Gastroesophageal sphincter (tissue), 4 donors: ENCODE measurements at regions not wholly inside any gene's neighbourhood (a gene's known extent, or its start where the extent isn't known, plus 50 kb on each side); places are given as distances from the start of the nearest gene placed in this dataset.

Experiments used
- ATAC-seq: fragments of 150-250 bp; one replicate; pipeline ENCODE4 v1.9.1; 2016; ENCODE audit warnings: mild to moderate bottlenecking, moderate library complexity
- H3K27ac ChIP-seq, 4 donors: fragments of 200-600 bp; sonication (generic) in 3 of 4; 1 replicate in 3 of 4; 2 replicates in 1 of 4; pipeline ENCODE4 v1.5.1; 2016 to 2019
- H3K27me3 ChIP-seq: fragments of 200-600 bp; sonication (generic); one replicate; pipeline ENCODE4 v1.5.1; 2019
- H3K36me3 ChIP-seq, 2 donors: fragments of 200-600 bp; sonication (generic); one replicate each; pipeline ENCODE4 v1.5.1; 2019; ENCODE audit warnings: control low read depth in 1 of 2
- H3K4me1 ChIP-seq, 3 donors: fragments of 200-600 bp; sonication (generic); 1 replicate in 2 of 3; 2 replicates in 1 of 3; pipeline ENCODE4 v1.5.1; 2016 to 2019; ENCODE audit warnings: control low read depth in 2 of 3
- H3K4me3 ChIP-seq, 2 donors: fragments of 200-600 bp; sonication (generic); one replicate each; pipeline ENCODE4 v1.5.1; 2019; ENCODE audit warnings: mild to moderate bottlenecking in 1 of 2, moderate library complexity in 1 of 2
- H3K9me3 ChIP-seq, 3 donors: fragments of 200-600 bp; sonication (generic); one replicate each; pipeline ENCODE4 v1.5.1; 2017 to 2019; ENCODE audit warnings: control low read depth in 2 of 3
- EP300 ChIP-seq: sonication (generic); formaldehyde crosslinking; IDR thresholded peaks from one replicate; pipeline ENCODE4 v1.6.1; 2017; ENCODE audit warnings: antibody characterized with exemption, mild to moderate bottlenecking
- POLR2A ChIP-seq, 2 donors: fragments of 450-650 bp; IDR thresholded peaks; one replicate each; pipeline ENCODE4 v1.6.1; 2017; ENCODE audit warnings: antibody characterized with exemption in 2 of 2, mild to moderate bottlenecking in 2 of 2, moderate library complexity in 1 of 2
- POLR2AphosphoS5 ChIP-seq: sonication (generic); formaldehyde crosslinking; IDR thresholded peaks from one replicate; pipeline ENCODE4 v1.6.1; 2017; ENCODE audit warnings: antibody characterized with exemption
- WGBS, 2 donors: methylation state at CpG; one replicate each; pipeline ENCODE4 v1.1.5; 2018; ENCODE audit warnings: low coverage in 1 of 2; 5-methylcytosine and 5-hydroxymethylcytosine counted together
- TF ChIP-seq, protein P1 (sequence below), 4 experiments: fragments of 200-600 bp in 2 of 4; fragments of 450-650 bp in 2 of 4; sonication (generic) in 1 of 4; IDR thresholded peaks; one replicate each; pipeline ENCODE4 v1.5.1; 2017 to 2019; ENCODE audit warnings: antibody characterized with exemption in 4 of 4, mild to moderate bottlenecking in 2 of 4, moderate library complexity in 2 of 4

DNA sequence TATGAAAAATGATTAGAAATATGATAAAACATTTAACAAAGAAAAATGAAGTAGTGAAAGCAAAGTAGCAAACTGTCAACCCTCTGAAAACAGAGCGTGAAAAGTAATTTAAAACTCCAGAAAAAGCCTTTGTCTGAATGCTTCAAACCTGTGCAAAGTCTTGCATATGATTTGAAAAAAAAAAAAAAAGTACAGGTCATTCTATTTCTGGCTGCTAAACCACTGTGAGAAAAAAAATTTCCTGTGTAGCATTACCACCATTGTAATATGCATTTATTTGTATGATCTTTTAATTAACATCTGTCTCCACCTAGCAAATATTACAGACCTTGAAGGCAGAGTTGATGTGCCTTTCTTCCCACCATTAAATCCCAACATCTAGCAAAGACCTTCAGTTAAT, 82.1 kb upstream of the CCDC68 start:
- no peaks in the 10 kb centered on the region for H3K9me3 ChIP-seq
- no peak for ATAC-seq
- H3K27ac ChIP-seq = no peak overlapping the region
- no peaks in the 10 kb centered on the region for H3K27me3 ChIP-seq
- TF ChIP-seq POLR2A (IDR thresholded peaks at IDR 0.05) (no peak), POLR2AphosphoS5 (no peak), EP300 (no peak)
- TF ChIP-seq, protein P1, sequence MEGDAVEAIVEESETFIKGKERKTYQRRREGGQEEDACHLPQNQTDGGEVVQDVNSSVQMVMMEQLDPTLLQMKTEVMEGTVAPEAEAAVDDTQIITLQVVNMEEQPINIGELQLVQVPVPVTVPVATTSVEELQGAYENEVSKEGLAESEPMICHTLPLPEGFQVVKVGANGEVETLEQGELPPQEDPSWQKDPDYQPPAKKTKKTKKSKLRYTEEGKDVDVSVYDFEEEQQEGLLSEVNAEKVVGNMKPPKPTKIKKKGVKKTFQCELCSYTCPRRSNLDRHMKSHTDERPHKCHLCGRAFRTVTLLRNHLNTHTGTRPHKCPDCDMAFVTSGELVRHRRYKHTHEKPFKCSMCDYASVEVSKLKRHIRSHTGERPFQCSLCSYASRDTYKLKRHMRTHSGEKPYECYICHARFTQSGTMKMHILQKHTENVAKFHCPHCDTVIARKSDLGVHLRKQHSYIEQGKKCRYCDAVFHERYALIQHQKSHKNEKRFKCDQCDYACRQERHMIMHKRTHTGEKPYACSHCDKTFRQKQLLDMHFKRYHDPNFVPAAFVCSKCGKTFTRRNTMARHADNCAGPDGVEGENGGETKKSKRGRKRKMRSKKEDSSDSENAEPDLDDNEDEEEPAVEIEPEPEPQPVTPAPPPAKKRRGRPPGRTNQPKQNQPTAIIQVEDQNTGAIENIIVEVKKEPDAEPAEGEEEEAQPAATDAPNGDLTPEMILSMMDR (IDR thresholded peaks at IDR 0.05) = no peak
- H3K4me1 ChIP-seq = no peaks in the 10 kb centered on the region
- WGBS, 2 donors = 58 to 60% methylated on average over 1 of the region's 1 CpG
- H3K36me3 ChIP-seq = no peaks in the 10 kb centered on the region
- H3K4me3 ChIP-seq = no peak overlapping the region

- Histone ChIP-seq H3K36me3 (no peaks in the 10 kb centered on the region), H3K4me3 (no peak overlapping the region), H3K27me3 (no peaks in the 10 kb centered on the region), H3K9me3 (no peaks in the 10 kb centered on the region), H3K4me1 (no peaks in the 10 kb centered on the region), H3K27ac (no peak overlapping the region)
- no peak for ATAC-seq
- WGBS, 2 donors = 100% methylated on average over 1 of the region's 1 CpG; no CpG with 5 or more reads in 1 of the 2 donors
- TF ChIP-seq POLR2A (IDR thresholded peaks at IDR 0.05) = no peak
- TF ChIP-seq POLR2AphosphoS5 = no peak
- no peak for TF ChIP-seq EP300
- TF ChIP-seq, protein P1 (IDR thresholded peaks at IDR 0.05) = no peak
These were observed 78.9 kb upstream of the CCDC68 start for GRCh38 chr18:55038162-55038561.

- Histone ChIP-seq H3K36me3 (no peaks in the 10 kb centered on the region), H3K4me3 (no peak overlapping the region), H3K27ac (no peak overlapping the region), H3K4me1 (no peaks in the 10 kb centered on the region), H3K27me3 (no peaks in the 10 kb centered on the region), H3K9me3 (no peaks in the 10 kb centered on the region)
- TF ChIP-seq POLR2A (IDR thresholded peaks at IDR 0.05) (no peak), POLR2AphosphoS5 (no peak), EP300 (no peak)
- TF ChIP-seq, protein P1 (IDR thresholded peaks at IDR 0.05) = no peak
- 83 to 85% methylated on average over 4 of the region's 4 CpGs for WGBS, 2 donors
- no peak for ATAC-seq
These were observed 75.5 kb upstream of the CCDC68 start for GRCh38 chr18:55034742-55035141.

- Histone ChIP-seq H3K4me1 (no peaks in the 10 kb centered on the region), H3K36me3 (no peaks in the 10 kb centered on the region)
- WGBS, 2 donors = 62 to 67% methylated on average over 4 to 5 of the region's 5 CpGs
These were observed 72.7 kb upstream of the CCDC68 start for GRCh38 chr18:55031979-55032378.

GRCh38 chr18:55031576-55031975, 72.3 kb upstream of the CCDC68 start:
- Histone ChIP-seq H3K4me3 (no peak overlapping the region), H3K27me3 (no peaks in the 10 kb centered on the region), H3K36me3 (no peaks in the 10 kb centered on the region), H3K9me3 (no peaks in the 10 kb centered on the region), H3K27ac (no peak overlapping the region), H3K4me1 (no peaks in the 10 kb centered on the region)
- no peak for TF ChIP-seq POLR2A (IDR thresholded peaks at IDR 0.05)
- no peak for TF ChIP-seq POLR2AphosphoS5
- TF ChIP-seq EP300 = no peak
- TF ChIP-seq, protein P1 (IDR thresholded peaks at IDR 0.05) = no peak
- 59 to 70% methylated on average over 3 of the region's 3 CpGs for WGBS, 2 donors
- no peak for ATAC-seq

More at GRCh38 chr18:55031979-55032378, 72.7 kb upstream of the CCDC68 start:
- Histone ChIP-seq H3K27me3 (no peaks in the 10 kb centered on the region), H3K9me3 (no peaks in the 10 kb centered on the region), H3K27ac (no peak overlapping the region), H3K4me3 (no peak overlapping the region)
- TF ChIP-seq POLR2A (IDR thresholded peaks at IDR 0.05) (no peak), POLR2AphosphoS5 (no peak), EP300 (no peak)
- TF ChIP-seq, protein P1 (IDR thresholded peaks at IDR 0.05) = no peak
- ATAC-seq = no peak
